T-cell (primary cell): ENCODE measurements at regions not wholly inside any gene's neighbourhood (a gene's known extent, or its start where the extent isn't known, plus 50 kb on each side); places are given as distances from the start of the nearest gene placed in this dataset.

Experiments used
- ATAC-seq, 4 experiments: fragments of 200-7000 bp in 3 of 4; fragments of 150-1000 bp in 1 of 4; cut with Tn5 transposase; replicated peaks in 1 of 4; 1 replicate in 3 of 4; 2 replicates in 1 of 4; pipeline ENCODE4 v1.10.0; 2021; ENCODE audit warnings: moderate library complexity in 3 of 4, mild to moderate bottlenecking in 2 of 4, moderate number of reproducible peaks in 1 of 4
- CTCF ChIA-PET, 2 donors: fragments of 300-600 bp; sonication (Branson Sonifier 250); formaldehyde crosslinking; loops; one replicate each; lab custom pipeline; 2022; ENCODE audit warnings: antibody characterized with exemption in 2 of 2; lab: Charles Lee
- POLR2A ChIA-PET, 2 donors: fragments of 300-600 bp; sonication (Branson Sonifier 250); formaldehyde crosslinking; loops; one replicate each; lab custom pipeline; 2022; ENCODE audit warnings: antibody characterized with exemption in 2 of 2; lab: Charles Lee
- DNase-seq, 35 experiments: peaks; one replicate each; pipeline versions ENCODE4 v3.0.0 to v3.0.0-alpha.2; 2013 to 2023
- H3K27ac ChIP-seq: one replicate; pipeline ENCODE4 v1.5.1; 2013; ENCODE audit warnings: low read length
- H3K27me3 ChIP-seq, 2 experiments: replicated peaks in 1 of 2; 1 replicate in 1 of 2; 2 replicates in 1 of 2; pipeline versions ENCODE4 v1.6.1 to v1.7.0; 2013; ENCODE audit warnings: low read length in 1 of 2, mixed read lengths in 1 of 2; ENCODE audit not compliant: control insufficient read depth in 2 of 2, insufficient read depth in 2 of 2; ENCODE audit errors: extremely low read depth in 1 of 2
- H3K36me3 ChIP-seq, 2 donors: 1 replicate in 1 of 2; 2 replicates in 1 of 2; pipeline versions ENCODE4 v1.6.1 to v1.7.0; 2013; ENCODE audit warnings: low read length in 1 of 2; ENCODE audit not compliant: control insufficient read depth in 2 of 2, insufficient read depth in 1 of 2; ENCODE audit errors: extremely low read depth in 1 of 2
- H3K4me1 ChIP-seq, 2 experiments: 1 replicate in 1 of 2; 2 replicates in 1 of 2; pipeline versions ENCODE4 v1.6.1 to v1.7.0; 2013; ENCODE audit warnings: low read length in 2 of 2, mixed read lengths in 1 of 2; ENCODE audit not compliant: insufficient read depth in 2 of 2, control insufficient read depth in 1 of 2; ENCODE audit errors: extremely low read depth in 1 of 2
- H3K4me3 ChIP-seq, 2 donors: 1 replicate in 1 of 2; 2 replicates in 1 of 2; pipeline versions ENCODE4 v1.5.1 to v1.7.0; 2013; ENCODE audit warnings: mild to moderate bottlenecking in 2 of 2, low read length in 1 of 2, moderate library complexity in 1 of 2; ENCODE audit not compliant: control insufficient read depth in 1 of 2; ENCODE audit errors: extremely low read depth in 1 of 2
- H3K9me3 ChIP-seq: 2 replicates; pipeline ENCODE4 v1.7.0; 2013
- H3K27ac Mint-ChIP-seq, 2 donors: one replicate each; pipeline ENCODE4 v1.8.0; 2020 to 2021; ENCODE audit warnings: mild to moderate bottlenecking in 2 of 2, mixed read lengths in 2 of 2
- H3K27me3 Mint-ChIP-seq, 2 donors: one replicate each; pipeline ENCODE4 v1.8.0; 2021 to 2022; ENCODE audit warnings: mixed read lengths in 2 of 2
- H3K36me3 Mint-ChIP-seq: one replicate; pipeline ENCODE4 v1.8.0; 2021; ENCODE audit warnings: mixed read lengths
- H3K4me1 Mint-ChIP-seq, 3 donors: one replicate each; pipeline ENCODE4 v1.8.0; 2020 to 2022; ENCODE audit warnings: mixed read lengths in 3 of 3, mild to moderate bottlenecking in 1 of 3
- H3K4me3 Mint-ChIP-seq, 3 donors: one replicate each; pipeline ENCODE4 v1.8.0; 2020 to 2022; ENCODE audit warnings: mild to moderate bottlenecking in 3 of 3, mixed read lengths in 3 of 3, moderate library complexity in 3 of 3
- H3K9me3 Mint-ChIP-seq, 3 donors: one replicate each; pipeline ENCODE4 v1.8.0; 2020 to 2022; ENCODE audit warnings: mixed read lengths in 3 of 3
- WGBS: methylation state at CpG from one replicate; pipeline ENCODE4 v1.1.5; 2013; ENCODE audit warnings: missing lambda C conversion rate; ENCODE audit not compliant: insufficient coverage; 5-methylcytosine and 5-hydroxymethylcytosine counted together

DNA sequence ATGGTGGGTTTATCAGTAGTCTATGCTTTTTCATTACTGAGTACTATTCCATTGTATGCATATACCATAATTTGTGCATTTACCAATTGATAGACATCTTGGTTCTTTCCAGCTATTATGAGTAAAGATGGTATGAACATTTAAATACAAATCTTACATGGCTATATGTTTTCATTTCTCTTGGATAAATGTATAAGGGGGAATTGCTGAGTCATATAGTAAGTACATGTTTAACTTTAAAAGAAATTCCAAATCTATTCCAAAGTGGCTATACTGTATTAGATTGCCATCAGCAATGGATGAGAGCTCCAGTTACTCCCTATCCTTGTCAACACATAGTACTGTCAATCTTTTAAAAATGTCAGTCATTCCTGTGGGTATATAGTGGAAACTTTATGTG lies 243.9 kb downstream of the CDCA7 start:
- ChIA-PET CTCF (no interaction called here), POLR2A (no interaction called here)
- ATAC-seq (no peak), DNase-seq (no peak)
- H3K36me3 Mint-ChIP-seq: no peaks in the 10 kb centered on the region
- no peaks in the 10 kb centered on the region for H3K4me1 Mint-ChIP-seq
- Histone ChIP-seq H3K4me3 (no peak overlapping the region), H3K9me3 (no peaks in the 10 kb centered on the region), H3K36me3 (no peaks in the 10 kb centered on the region), H3K27me3 (peaks cover 0 to 6% of the 10 kb centered on the region in 2 experiments), H3K4me1 (no peaks in the 10 kb centered on the region), H3K27ac (no peak overlapping the region)
- H3K4me3 Mint-ChIP-seq: no peak overlapping the region
- H3K9me3 Mint-ChIP-seq: peaks cover 5 to 7% (median 7%) of the 10 kb centered on the region in 3 donors
- H3K27me3 Mint-ChIP-seq: peaks cover 7 to 12% of the 10 kb centered on the region in 2 donors
- H3K27ac Mint-ChIP-seq: no peak overlapping the region

DNA sequence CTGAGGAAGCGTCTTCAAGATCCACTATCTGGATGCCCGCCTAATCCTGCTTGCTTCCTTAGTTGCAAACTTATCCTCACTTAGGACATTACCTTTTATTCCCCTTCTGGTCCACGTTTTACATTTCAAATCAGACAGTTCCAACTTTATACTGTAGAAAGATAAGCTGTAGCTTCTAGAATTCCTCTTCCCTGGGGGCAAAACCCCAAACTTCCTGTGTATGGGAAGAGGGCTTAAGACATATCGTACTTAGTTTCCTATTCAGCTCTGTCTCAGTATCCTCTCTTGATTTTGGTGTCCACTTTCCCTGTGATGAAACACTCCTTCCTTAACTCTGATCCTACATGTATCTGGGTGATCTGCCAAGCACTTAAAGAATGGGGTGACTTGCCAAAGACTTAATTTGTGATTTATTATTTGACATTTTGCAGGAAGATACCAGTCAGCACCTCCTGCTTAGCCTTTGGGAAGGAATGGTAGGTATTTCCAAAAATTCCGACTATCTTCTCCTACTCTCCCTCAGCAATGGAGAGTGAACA lies 245.2 kb downstream of the CDCA7 start:
- peaks cover 0 to 6% of the 10 kb centered on the region in 2 experiments for H3K27me3 ChIP-seq
- Mint-ChIP-seq H3K27ac (no peak overlapping the region), H3K36me3 (no peaks in the 10 kb centered on the region), H3K4me3 (no peak overlapping the region), H3K9me3 (peaks cover 0 to 9% (median 2%) of the 10 kb centered on the region in 3 donors), H3K4me1 (no peaks in the 10 kb centered on the region), H3K27me3 (peaks cover 5 to 7% of the 10 kb centered on the region in 2 donors)
- CTCF ChIA-PET: no interaction called here
- ATAC-seq (no peak), DNase-seq (no peak)
- H3K36me3 ChIP-seq: no peaks in the 10 kb centered on the region
- no peak overlapping the region for H3K4me3 ChIP-seq
- H3K4me1 ChIP-seq: no peaks in the 10 kb centered on the region
- POLR2A ChIA-PET: interaction anchor here in 1 of 2 donors (0.7 kb wide), 1 partner anchor 122 kb away, joined by 3 read pairs; no protein-coding TSS in a partner anchor
- no peaks in the 10 kb centered on the region for H3K9me3 ChIP-seq
- no peak overlapping the region for H3K27ac ChIP-seq
- WGBS: no CpG with 5 or more reads among the region's 5 CpGs

DNA sequence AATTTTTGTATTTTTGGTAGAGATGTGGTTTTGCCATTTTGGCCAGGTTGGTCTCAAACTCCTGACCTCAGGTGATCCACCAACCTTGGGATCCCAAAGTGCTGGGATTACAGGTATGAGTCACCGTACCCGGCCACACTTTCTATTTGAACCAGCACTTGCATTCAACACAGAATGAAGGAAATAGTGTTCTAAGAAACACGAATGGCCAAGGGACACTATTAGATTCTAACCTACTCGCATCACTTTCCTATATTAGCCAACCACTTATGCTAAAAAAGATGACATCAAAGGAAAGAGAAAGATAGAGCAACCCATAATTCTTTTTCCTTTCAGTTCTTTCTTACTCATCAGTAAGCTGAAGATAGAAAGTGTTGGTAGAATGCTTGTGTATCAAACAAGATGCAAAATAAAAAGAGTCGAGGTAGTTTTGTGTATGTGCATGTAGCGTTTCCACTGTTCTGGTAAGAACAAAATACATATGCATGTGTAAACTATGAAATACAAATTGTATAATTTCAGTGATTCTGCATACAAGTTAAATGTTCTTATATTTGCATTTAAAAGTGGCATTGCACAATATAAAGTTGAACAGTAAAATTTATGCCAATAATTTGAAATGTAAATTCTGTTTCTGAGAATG lies 247.6 kb downstream of the CDCA7 start:
- H3K27ac ChIP-seq: no peak overlapping the region
- H3K4me1 ChIP-seq: no peaks in the 10 kb centered on the region
- H3K4me3 Mint-ChIP-seq: no peak overlapping the region
- H3K27me3 ChIP-seq: peaks cover 0 to 6% of the 10 kb centered on the region in 2 experiments
- H3K36me3 ChIP-seq: no peaks in the 10 kb centered on the region
- DNase-seq (no peak), ATAC-seq (no peak)
- WGBS: 30% methylated on average over 2 of the region's 6 CpGs
- H3K4me3 ChIP-seq: no peak overlapping the region
- H3K27me3 Mint-ChIP-seq: peaks cover 0 to 9% of the 10 kb centered on the region in 2 donors
- no peaks in the 10 kb centered on the region for H3K9me3 ChIP-seq
- POLR2A ChIA-PET: no interaction called here
- CTCF ChIA-PET: no interaction called here
- H3K9me3 Mint-ChIP-seq: peaks cover 0 to 5% (median 2%) of the 10 kb centered on the region in 3 donors
- no peak overlapping the region for H3K27ac Mint-ChIP-seq
- no peaks in the 10 kb centered on the region for H3K4me1 Mint-ChIP-seq
- H3K36me3 Mint-ChIP-seq: no peaks in the 10 kb centered on the region

DNA sequence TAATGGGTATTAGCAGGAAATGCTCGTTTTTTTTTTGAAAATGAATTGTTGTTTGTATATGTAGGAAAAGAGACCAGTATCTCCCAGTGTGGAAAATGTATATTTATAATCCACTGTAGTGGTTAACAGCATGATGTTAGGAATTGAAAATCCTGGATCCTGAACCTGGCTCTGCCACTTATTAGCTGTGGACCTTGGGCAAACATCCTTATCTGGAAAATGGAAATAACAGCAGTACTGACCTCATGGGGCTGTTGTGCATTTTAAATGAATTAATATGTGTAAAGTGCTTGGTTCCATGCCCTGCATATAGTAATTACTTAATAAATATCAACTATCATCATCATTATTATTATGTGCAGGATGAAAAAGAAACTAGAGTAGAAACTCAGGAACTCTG lies 251.3 kb downstream of the CDCA7 start:
- no peaks in the 10 kb centered on the region for H3K4me1 Mint-ChIP-seq
- Histone ChIP-seq H3K36me3 (no peaks in the 10 kb centered on the region), H3K4me3 (no peak overlapping the region), H3K4me1 (no peaks in the 10 kb centered on the region), H3K27me3 (peaks cover 0 to 9% of the 10 kb centered on the region in 2 experiments), H3K9me3 (no peaks in the 10 kb centered on the region), H3K27ac (no peak overlapping the region)
- DNase-seq (no peak), ATAC-seq (no peak)
- ChIA-PET POLR2A (no interaction called here), CTCF (interaction anchor here in 1 of 2 donors (0.6 kb wide), 1 partner anchor 140 kb away, joined by 3 read pairs; no protein-coding TSS in a partner anchor)
- H3K36me3 Mint-ChIP-seq: no peaks in the 10 kb centered on the region
- WGBS: no CpG with 5 or more reads among the region's 1 CpG
- no peak overlapping the region for H3K4me3 Mint-ChIP-seq
- H3K9me3 Mint-ChIP-seq: peaks cover 0 to 5% (median 0%) of the 10 kb centered on the region in 3 donors
- H3K27me3 Mint-ChIP-seq: peaks cover 9 to 26% of the 10 kb centered on the region in 2 donors
- H3K27ac Mint-ChIP-seq: no peak overlapping the region

DNA sequence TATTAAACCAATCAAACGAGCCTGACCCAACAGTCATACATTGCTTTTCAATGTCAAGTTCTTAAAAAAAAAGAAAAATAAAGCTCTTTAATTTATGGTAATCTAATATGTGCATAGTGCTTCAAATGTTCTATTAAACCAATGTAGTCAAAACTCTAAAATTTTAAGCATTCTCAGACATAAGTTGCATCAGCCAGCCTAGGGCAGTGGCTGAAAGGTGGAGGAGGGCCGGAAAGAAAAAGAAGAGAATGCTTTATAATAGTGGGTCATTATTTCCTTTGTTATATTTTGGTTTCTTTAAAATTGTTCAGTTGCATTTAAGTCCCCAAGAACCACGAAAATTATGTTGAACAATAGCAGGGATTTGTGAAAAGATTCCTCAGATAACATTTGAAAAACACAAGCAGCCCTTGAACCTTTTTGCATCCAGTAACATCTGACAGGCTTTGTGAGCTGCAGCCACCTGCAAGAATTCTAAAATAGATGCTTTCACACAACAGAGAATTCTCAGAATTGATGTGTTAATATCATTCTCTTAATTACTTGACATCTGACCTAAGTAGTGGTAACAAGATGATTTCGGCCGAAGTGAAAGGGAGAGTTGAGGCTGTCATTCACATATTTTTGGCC lies 252.1 kb downstream of the CDCA7 start:
- Histone ChIP-seq H3K4me3 (no peak overlapping the region), H3K4me1 (no peaks in the 10 kb centered on the region), H3K36me3 (no peaks in the 10 kb centered on the region), H3K9me3 (no peaks in the 10 kb centered on the region), H3K27ac (no peak overlapping the region), H3K27me3 (peaks cover 0 to 5% of the 10 kb centered on the region in 2 experiments)
- ATAC-seq: no peak
- Mint-ChIP-seq H3K9me3 (peaks cover 0 to 5% (median 0%) of the 10 kb centered on the region in 3 donors), H3K36me3 (no peaks in the 10 kb centered on the region), H3K4me3 (no peak overlapping the region), H3K4me1 (no peaks in the 10 kb centered on the region), H3K27ac (no peak overlapping the region), H3K27me3 (peaks cover 10 to 27% of the 10 kb centered on the region in 2 donors)
- no peak for DNase-seq
- no CpG with 5 or more reads among the region's 5 CpGs for WGBS
- CTCF ChIA-PET: no interaction called here
- POLR2A ChIA-PET: no interaction called here

DNA sequence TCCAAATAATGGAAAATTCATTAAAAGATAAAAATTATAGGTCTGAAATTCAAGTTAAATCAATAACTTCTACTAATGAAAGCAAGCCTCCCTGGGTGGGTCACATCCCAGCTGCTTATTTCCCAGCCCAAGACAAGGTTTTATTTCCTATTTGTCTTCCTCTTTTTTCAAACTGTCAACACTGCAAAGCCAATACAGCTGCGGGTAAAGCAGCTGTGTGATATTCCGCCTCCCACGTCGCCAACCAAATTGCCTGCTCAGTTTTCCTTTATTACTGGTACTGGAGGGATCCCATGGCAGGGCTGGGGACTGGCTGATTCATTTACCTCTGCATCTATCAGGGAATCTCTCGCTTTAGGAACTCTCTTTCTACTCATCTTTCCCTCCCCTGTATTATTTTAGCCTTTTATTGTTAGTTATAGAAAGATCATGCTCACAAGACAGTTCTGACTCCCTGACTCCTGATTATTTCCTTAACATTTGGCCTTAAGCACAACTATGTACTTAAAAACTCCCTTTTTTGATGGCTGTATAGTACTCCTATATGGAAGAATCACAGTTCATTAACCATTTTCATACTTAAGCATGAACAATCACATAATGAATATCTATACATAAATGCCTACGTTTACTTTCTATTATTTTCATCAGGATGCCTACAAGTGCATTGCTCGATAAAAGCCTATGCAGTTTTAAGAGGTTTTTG lies 253.1 kb downstream of the CDCA7 start:
- Mint-ChIP-seq H3K4me3 (no peak overlapping the region), H3K27me3 (peaks cover 15 to 31% of the 10 kb centered on the region in 2 donors), H3K9me3 (peaks cover 0 to 5% (median 0%) of the 10 kb centered on the region in 3 donors), H3K27ac (no peak overlapping the region), H3K4me1 (no peaks in the 10 kb centered on the region), H3K36me3 (no peaks in the 10 kb centered on the region)
- Histone ChIP-seq H3K4me3 (no peak overlapping the region), H3K27ac (no peak overlapping the region), H3K9me3 (no peaks in the 10 kb centered on the region), H3K36me3 (no peaks in the 10 kb centered on the region), H3K27me3 (peaks cover 0 to 5% of the 10 kb centered on the region in 2 experiments), H3K4me1 (no peaks in the 10 kb centered on the region)
- WGBS: 28% methylated on average over 4 of the region's 7 CpGs
- CTCF ChIA-PET: no interaction called here
- no peak for DNase-seq
- no peak for ATAC-seq
- POLR2A ChIA-PET: no interaction called here
